SK-N-MC (cell line): ENCODE measurements at regions not wholly inside any gene's neighbourhood (a gene's known extent, or its start where the extent isn't known, plus 50 kb on each side); places are given as distances from the start of the nearest gene placed in this dataset.

Experiments used
- DNase-seq: peaks from one replicate; pipeline ENCODE4 v3.0.0-alpha.2; 2011; ENCODE audit warnings: low read depth, low spot score
- H3K27ac ChIP-seq: fragments of 200-600 bp; sonication (generic); 2 replicates; pipeline ENCODE4 v1.5.1; 2016; ENCODE audit warnings: mixed run types
- H3K36me3 ChIP-seq: fragments of 200-600 bp; sonication (generic); 2 replicates; pipeline ENCODE4 v1.6.1; 2017; ENCODE audit warnings: antibody characterized with exemption, low read length, mixed read lengths; ENCODE audit not compliant: insufficient read depth
- H3K4me3 ChIP-seq: fragments of 200-600 bp; sonication (generic); 2 replicates; pipeline ENCODE4 v1.5.1; 2016
- H3K9ac ChIP-seq: fragments of 200-600 bp; sonication (generic); 2 replicates; pipeline ENCODE4 v1.8.0; 2017; ENCODE audit warnings: mixed run types, mixed read lengths; ENCODE audit not compliant: insufficient read length
- H3K9me3 ChIP-seq: fragments of 200-600 bp; sonication (generic); 2 replicates; pipeline ENCODE4 v1.6.1; 2017; ENCODE audit warnings: low read depth, mild to moderate bottlenecking, antibody characterized with exemption, low read length, moderate library complexity, mixed read lengths
- EZH2 ChIP-seq: fragments of 200-600 bp; sonication (generic); IDR thresholded peaks from one replicate; pipeline ENCODE4 v1.6.1; 2017; ENCODE audit warnings: antibody characterized with exemption
- FOXP2 ChIP-seq: optimal IDR thresholded peaks from 2 replicates; pipeline ENCODE3; 2011; ENCODE audit warnings: mild to moderate bottlenecking, moderate library complexity; ENCODE audit not compliant: insufficient read depth; ENCODE audit errors: extremely low read length, control extremely low read depth
- POLR2AphosphoS5 ChIP-seq: IDR thresholded peaks from 2 replicates; pipeline ENCODE4 v1.6.1; 2012; ENCODE audit warnings: mild to moderate bottlenecking, low read depth, low read length, borderline replicate concordance

DNA sequence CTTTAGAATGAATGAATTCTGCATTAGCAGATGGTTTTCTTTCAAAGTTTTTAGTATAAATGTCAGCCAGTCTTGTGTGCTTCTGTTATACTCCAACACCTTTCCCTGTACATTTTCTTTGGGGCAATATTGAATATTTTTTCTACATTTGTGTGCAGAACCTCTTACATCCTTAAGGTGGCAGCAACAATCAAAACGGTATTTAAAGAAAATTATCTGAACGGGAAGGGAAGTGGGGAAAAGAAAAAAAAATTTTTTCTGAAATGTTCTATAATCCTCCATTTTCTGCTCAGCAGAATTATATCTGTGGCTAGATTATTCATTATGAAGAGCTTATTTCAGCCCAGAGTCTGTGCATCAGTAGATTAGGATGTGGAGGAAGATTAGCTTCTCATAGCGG lies 347.3 kb upstream of the RAG2 start:
- no peak for DNase-seq
- H3K9me3 ChIP-seq, result no peaks in the 10 kb centered on the region

GRCh38 chr11:36933481-36933880 lies 335.4 kb upstream of the RAG2 start:
- no peak for DNase-seq
- H3K27ac ChIP-seq, result no peak overlapping the region
- H3K9me3 ChIP-seq, result no peaks in the 10 kb centered on the region
- no peak overlapping the region for H3K4me3 ChIP-seq
- no peak overlapping the region for H3K9ac ChIP-seq
- TF ChIP-seq POLR2AphosphoS5 (no peak), FOXP2 (no peak)
- no peaks in the 10 kb centered on the region for H3K36me3 ChIP-seq

More for the DNA sequence above, 347.3 kb upstream of the RAG2 start:
- TF ChIP-seq FOXP2, result no peak
- no peak for TF ChIP-seq EZH2
- TF ChIP-seq POLR2AphosphoS5, result no peak
- H3K9ac ChIP-seq, result no peak overlapping the region
- H3K4me3 ChIP-seq, result no peak overlapping the region
- H3K27ac ChIP-seq, result no peak overlapping the region; the same call in 1 of the 2 replicates
- H3K36me3 ChIP-seq, result no peaks in the 10 kb centered on the region

- Histone ChIP-seq H3K9ac (no peak overlapping the region), H3K36me3 (no peaks in the 10 kb centered on the region), H3K27ac (no peak overlapping the region), H3K4me3 (no peak overlapping the region), H3K9me3 (no peaks in the 10 kb centered on the region)
- no peak for DNase-seq
- TF ChIP-seq EZH2 (no peak), POLR2AphosphoS5 (no peak), FOXP2 (no peak)
Observed at GRCh38 chr11:36931139-36931538, 333.1 kb upstream of the RAG2 start.

- Histone ChIP-seq H3K36me3 (no peaks in the 10 kb centered on the region), H3K27ac (no peak overlapping the region), H3K9me3 (0 out of 2 replicates have a peak, but pooled peaks cover 6% of the 10 kb centered on the region), H3K4me3 (no peak overlapping the region), H3K9ac (no peak overlapping the region)
- TF ChIP-seq POLR2AphosphoS5 (no peak), FOXP2 (no peak), EZH2 (no peak)
- no peak for DNase-seq
Observed at GRCh38 chr11:36930256-36930655, 332.2 kb upstream of the RAG2 start.

- H3K9me3 ChIP-seq, result 0 out of 2 replicates have a peak, but pooled peaks cover 6% of the 10 kb centered on the region
- TF ChIP-seq POLR2AphosphoS5 (no peak), EZH2 (no peak), FOXP2 (no peak)
- no peak for DNase-seq
Observed at GRCh38 chr11:36929401-36929800, 331.4 kb upstream of the RAG2 start.

GRCh38 chr11:36928621-36929020 lies 330.6 kb upstream of the RAG2 start:
- DNase-seq, result no peak
- H3K9ac ChIP-seq, result no peak overlapping the region
- TF ChIP-seq EZH2 (no peak), FOXP2 (no peak), POLR2AphosphoS5 (no peak)
- no peak overlapping the region for H3K27ac ChIP-seq
- 0 out of 2 replicates have a peak, but pooled peaks cover 6% of the 10 kb centered on the region for H3K9me3 ChIP-seq
- H3K36me3 ChIP-seq, result no peaks in the 10 kb centered on the region
- H3K4me3 ChIP-seq, result no peak overlapping the region

More at GRCh38 chr11:36929401-36929800, 331.4 kb upstream of the RAG2 start:
- Histone ChIP-seq H3K27ac (peak overlapping the region; percentile 28; the same call in 1 of the 2 replicates), H3K36me3 (no peaks in the 10 kb centered on the region), H3K9ac (no peak overlapping the region), H3K4me3 (no peak overlapping the region)

GRCh38 chr11:36899800-36900199 lies 301.8 kb upstream of the RAG2 start:
- H3K4me3 ChIP-seq, result no peak overlapping the region
- H3K9ac ChIP-seq, result no peak overlapping the region
- no peaks in the 10 kb centered on the region for H3K36me3 ChIP-seq
- H3K27ac ChIP-seq, result no peak overlapping the region
- TF ChIP-seq FOXP2 (no peak), EZH2 (no peak), POLR2AphosphoS5 (no peak)
- H3K9me3 ChIP-seq, result no peaks in the 10 kb centered on the region; the same call in 1 of the 2 replicates
- DNase-seq, result no peak

- Histone ChIP-seq H3K4me3 (no peak overlapping the region), H3K9me3 (no peaks in the 10 kb centered on the region)
- no peak for TF ChIP-seq FOXP2
- no peak for TF ChIP-seq EZH2
- no peak for TF ChIP-seq POLR2AphosphoS5
Observed at GRCh38 chr11:36890841-36891240, 292.8 kb upstream of the RAG2 start.

GRCh38 chr11:36890121-36890679 lies 292.2 kb upstream of the RAG2 start:
- Histone ChIP-seq H3K9me3 (no peaks in the 10 kb centered on the region), H3K27ac (no peak overlapping the region), H3K9ac (no peak overlapping the region), H3K36me3 (no peaks in the 10 kb centered on the region), H3K4me3 (no peak overlapping the region)
- DNase-seq, result no peak
- TF ChIP-seq FOXP2 (no peak), POLR2AphosphoS5 (no peak), EZH2 (no peak)

More at GRCh38 chr11:36890841-36891240, 292.8 kb upstream of the RAG2 start:
- DNase-seq, result no peak
- H3K9ac ChIP-seq, result no peak overlapping the region
- no peak overlapping the region for H3K27ac ChIP-seq
- H3K36me3 ChIP-seq, result no peaks in the 10 kb centered on the region
